CD4-positive, alpha-beta T cell treated with Interleukin-17A for 4 hours (primary cell): ENCODE measurements at regions not wholly inside any gene's neighbourhood (a gene's known extent, or its start where the extent isn't known, plus 50 kb on each side); places are given as distances from the start of the nearest gene placed in this dataset.
"Not testable (repeated sequence)": the region's sequence is repeated elsewhere in the genome, so short reads cannot be mapped to it uniquely, and the experiment has no call there.

Experiments
- DNase-seq: peaks from one replicate; pipeline ENCODE4 v3.0.0-alpha.2; 2020; ENCODE audit warnings: mixed read lengths

DNA sequence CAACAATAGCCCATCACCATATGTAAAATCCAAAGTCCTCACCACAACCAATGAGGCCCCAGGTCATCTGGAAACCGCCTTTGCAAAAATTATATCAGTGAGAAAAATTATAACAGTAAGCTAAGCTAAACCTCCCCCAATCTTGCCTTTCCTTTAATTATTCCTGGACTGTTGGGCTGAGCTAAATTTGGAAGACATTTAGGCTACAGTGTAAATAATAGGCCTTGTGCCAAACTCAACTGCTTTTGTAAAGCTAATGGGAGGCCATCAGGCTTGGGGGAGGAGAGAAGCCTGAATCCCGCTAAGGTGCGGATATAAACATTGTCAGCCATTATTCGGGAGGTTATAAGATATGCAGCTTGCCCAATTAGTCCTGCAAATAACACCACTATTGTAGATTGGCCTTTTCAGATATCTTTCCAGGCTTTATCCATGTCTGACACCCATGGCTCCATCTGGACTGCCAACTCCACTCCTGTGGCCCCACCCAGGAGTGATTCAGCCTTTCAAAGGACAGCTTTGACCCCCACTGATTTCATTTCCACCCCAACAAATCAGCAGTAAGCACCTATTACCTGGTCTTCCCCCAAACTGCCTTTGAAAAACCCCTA is 53.0 kb upstream of the CA12 start:
- no peak for DNase-seq

DNA sequence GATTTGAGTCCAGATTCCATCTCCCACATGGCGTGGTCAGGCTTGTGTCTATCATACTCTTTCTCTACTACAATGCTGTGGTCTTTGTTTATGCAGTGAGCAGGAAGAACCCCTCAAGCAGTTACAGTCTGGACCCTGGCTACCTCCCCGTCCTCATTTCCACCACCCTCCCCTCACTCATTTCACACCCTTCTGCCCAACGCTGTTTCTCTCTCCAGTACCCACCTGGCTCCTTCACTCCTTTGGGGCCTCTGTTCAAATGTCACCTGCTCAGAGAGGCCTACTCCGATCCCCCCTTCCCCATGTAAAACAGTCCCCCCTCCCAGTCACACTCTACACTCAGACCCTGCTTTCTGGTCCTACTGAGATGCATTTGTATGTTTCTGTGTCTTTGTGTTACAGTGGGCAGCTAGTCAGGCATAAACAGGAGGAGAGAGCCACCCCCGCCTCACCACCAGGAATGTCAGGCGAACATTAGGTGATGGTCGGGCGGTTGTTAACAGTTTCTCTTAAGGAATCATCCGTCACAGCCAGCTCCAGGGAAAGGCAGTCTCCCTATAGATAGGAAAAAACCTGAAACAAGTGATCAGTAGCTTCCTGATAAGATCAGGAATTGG is 53.7 kb upstream of the CA12 start:
- no peak for DNase-seq

DNA sequence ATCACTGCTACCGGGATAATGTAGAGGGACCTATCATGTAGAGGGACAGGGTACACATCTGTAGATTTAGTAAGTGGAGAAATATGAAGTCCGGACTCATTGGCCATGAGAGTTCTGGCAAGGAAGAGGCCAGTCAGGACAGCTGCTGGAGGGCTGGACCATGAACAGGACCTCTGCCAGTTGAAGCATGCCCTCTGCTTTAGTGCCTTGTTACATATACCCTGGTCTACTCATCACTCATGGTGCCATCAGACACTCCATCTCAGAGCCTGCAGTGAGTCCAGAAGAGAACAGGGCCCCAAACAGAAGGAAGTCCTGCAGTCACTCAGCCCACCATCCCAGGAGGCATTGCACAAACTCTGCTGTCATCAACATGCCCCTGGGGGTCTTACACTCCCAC is 54.7 kb upstream of the CA12 start:
- no peak for DNase-seq

DNA sequence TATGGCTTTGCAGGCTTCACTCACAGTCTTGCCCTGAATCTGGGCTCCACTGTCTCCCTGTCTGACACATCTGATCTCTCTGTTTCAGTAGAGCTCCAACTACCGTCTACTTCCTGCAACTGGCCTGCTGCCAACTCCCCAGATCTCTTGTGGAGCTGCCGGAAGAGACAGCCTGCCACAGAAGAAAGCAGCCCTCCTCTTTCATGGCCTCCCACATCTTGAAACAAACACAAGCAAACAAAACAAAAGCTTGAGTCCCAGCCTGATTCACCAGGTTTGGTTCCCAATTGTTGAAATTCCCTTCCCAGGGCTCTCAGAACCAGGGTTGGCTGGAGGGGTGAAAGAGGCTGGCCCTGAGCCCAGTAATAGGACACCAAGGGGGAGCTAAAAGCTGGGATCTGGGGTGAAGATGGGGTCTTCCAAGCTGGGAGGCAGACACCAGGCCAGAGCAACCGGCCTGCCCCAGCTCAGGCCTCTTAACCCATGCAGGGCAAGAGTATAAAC is 55.3 kb upstream of the CA12 start:
- DNase-seq: peak; percentile 91

DNA sequence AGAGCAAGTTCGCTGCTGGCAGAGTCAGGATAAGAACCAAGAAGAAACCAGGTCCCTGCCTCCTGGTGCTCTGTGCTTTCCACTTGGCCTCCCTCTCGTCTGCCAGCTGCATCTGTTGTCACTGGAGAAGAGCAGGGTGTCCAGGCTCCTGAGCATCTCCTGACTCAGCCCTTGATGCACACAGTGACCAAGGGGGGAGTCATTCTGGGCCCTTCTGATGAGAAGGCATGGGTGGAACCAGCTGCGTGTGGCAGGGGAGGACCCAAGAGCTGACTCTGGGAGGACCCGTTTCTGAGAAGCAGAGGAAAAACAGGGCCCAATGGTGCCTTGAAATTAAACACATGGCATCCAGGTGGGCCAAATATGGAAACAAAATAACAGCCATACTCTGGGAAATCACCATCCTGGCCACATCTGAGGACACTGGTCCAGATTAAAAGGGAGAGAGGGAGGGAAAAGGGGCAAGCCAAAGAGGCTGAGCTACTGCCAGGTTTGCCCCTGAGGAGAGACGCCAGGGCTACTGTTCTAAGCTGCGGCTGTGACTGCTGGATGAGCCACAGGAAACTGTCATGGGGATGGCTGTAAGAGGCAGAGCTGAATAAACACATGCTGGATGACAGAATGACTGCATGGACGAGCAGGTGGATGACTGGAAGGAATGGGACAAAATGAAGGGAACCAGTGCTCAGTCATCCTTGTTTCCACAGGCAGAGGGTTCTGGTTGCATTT is 58.1 kb upstream of the CA12 start:
- DNase-seq: peak; percentile 37

DNA sequence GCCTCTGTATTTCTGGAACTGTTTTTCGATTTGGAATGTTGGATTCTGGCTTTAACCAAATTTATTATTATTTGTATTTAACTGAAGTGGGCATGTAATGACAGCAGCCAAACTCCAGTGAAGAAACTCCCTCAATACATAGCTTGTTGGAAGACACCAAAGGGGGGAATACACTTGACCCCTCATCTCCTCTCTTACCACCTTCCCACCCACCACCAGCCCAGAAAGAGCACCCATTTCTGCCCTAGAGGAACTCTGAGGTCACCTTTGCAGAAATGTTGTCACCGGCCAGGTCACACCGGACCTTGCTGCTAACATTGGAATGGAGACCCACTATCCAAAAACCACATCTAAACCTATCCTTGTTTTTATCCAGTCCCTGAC is 58.6 kb upstream of the CA12 start:
- no peak for DNase-seq

DNA sequence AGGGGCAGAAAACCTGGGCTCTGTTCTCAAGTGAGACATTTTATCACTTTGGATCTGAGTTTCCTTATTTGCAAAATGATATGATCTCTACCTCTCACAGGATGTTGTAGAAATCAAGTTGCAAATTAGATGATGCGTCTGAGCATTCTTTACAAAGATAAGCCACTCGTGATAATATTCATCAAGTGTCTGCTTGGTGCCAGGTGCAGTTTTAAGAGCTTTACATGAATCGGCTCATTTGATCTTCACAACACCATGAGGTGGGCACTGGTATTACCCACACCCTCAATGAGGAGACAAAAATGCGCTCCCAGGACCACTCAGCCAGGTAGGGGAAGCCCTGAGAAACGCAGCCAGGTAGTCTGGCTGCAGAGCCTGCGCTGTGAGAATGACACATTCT is 59.1 kb upstream of the CA12 start:
- DNase-seq: no peak

DNA sequence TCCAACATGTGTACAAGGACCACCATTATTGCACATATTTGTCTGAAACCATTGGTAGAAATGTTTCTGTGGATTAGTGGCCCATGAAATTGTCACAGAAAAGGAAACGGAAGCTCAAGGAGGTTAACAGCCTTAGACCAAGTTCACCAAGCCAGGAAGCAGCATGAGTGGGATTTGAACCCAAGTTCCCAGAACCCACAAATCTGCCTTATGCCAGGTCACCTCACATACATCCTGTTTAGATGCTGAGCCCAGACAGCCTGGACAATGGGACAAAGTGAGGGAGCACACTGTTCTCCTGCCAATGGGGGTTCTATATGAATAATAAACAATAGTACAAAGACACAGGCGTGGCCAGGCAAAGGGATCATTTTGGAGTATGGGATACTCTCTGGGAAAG is 59.6 kb upstream of the CA12 start:
- DNase-seq: no peak

DNA sequence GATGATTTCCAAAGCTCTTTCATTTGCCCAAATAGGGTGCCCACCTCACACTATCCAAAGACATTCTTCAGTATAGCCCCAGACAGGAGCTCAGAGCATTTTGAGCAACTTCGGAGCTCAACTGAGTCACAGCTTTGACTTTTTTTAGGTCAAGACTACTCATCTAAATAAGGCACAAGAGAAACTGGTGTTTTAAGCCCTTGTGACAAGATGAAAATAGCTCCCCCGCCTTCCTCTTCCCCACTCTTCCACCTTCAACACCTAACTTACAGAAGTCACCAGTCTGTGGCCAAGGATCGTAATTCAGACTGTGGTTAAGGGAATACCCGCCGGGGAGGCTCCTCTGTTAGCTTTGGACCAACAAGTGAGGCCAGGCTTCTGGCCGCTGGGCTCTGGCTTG is 60.4 kb upstream of the CA12 start:
- DNase-seq: no peak

DNA sequence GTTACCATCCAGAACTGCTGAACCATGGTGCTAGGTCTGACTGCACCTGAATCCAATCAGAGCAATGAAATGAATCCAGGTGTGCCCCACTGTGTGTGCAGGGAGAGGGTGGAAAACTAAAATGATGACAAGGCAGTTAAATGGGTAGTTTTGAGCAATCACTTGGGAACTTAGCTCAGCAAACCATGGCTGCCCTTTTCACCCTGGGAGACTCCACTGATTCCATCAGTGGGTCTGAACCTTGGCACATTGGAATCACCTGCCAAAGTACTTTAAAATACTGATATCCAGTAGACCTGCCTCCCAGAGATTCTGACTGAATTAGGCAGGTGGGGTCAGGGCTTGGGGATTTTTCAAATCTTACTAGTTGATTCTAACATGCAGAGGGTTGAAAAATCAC is 59.8 kb upstream of the USP3 start:
- no peak for DNase-seq

DNA sequence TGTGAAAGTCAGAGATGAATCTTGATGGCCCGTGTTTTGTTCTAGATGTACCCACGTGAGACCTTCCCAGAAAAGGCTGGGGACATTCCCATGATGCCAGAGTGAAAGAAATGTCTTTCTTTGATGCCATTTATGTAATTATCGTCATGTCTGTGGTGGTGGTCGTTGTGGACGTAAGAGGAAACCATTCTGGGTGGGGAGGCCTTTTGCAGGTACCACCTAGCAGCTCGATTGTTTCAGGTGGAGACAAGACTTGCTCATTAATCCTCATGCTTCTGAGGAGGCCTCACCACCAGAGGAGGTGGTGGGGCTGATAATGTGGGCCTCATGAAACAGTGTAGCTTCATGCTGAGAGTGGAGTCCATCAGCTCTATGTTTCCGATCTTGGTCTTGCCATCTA is 58.1 kb upstream of the USP3 start:
- no peak for DNase-seq

DNA sequence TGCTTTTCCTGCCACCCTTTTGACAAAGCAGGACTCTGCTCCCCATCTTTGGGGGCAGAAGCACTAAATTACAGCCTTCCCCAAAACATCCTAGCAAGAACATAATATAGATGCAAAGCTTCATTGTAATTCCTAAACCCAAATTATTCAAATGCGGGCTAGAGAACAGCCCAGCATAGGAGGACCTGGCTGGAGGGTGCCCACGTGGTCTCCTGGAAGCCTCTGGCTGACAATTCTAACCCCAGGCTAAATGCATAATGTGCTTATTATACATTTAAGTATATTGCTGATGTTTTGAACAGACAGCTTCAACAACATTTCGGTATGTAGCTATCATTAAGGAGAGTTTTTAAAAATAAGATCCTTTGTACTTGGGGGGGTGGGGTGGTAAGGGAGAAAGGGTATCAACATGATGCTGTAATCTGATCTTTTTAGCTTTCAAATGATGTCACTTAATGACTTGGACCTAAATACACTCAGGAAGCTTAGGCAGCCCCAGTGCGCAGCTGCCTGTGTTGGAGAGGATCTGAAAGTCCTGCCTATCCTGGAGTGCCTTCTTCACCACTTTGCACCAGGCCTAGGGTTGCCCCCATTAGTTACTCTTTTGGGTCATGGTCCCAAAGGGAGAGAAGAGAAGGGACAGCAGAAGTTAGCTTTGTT is 57.2 kb upstream of the USP3 start:
- no peak for DNase-seq

DNA sequence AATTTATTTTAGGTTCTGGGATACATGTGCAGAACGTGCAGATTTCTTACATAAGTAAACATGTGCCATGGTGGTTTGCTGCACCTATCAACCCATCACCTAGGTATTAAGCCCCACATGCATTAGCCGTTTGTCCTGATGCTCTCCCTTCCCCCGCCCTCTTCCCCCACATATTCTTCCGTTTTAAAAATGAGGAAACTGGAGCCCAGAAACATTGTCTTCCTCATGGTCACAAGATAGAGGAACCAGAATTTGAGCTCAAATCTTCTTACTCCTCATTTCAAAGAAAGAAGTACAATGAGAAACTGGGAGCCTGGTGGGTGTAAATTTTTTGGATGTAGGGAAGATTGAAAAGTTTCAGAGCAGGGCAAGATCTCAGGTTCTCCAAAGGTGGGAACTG is 56.1 kb upstream of the USP3 start:
- DNase-seq: no peak

DNA sequence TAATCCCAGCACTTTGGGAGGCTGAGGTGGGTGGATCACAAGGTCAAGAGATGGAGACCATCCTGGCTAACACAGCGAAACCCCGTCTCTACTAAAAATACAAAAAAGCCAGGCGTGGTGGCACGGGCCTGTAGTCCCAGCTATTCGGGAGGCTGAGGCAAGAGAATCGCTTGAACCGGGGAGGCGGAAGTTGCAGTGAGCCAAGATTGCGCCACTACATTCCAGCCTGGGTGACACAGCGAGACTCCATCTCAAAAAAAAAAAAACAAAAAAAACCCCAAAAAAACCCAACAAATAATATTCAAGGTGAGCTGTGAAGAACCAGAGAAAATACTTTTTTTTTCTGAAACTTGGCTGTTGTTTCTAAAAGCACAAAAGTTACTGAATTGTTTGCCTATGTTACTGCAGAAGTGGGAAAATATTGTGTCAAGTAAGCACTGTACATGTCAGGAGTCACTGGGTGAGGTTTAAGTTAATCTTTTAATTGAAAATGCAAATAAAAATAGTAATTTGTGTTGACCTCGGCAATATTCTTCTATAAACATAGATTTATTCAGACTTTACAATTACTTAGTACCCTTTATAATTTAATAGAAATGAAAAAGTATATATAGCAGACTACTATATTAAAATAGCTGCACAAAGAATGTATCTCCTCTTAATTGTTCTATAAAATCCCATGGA is 55.4 kb upstream of the USP3 start:
- not testable (repeated sequence) for DNase-seq

DNA sequence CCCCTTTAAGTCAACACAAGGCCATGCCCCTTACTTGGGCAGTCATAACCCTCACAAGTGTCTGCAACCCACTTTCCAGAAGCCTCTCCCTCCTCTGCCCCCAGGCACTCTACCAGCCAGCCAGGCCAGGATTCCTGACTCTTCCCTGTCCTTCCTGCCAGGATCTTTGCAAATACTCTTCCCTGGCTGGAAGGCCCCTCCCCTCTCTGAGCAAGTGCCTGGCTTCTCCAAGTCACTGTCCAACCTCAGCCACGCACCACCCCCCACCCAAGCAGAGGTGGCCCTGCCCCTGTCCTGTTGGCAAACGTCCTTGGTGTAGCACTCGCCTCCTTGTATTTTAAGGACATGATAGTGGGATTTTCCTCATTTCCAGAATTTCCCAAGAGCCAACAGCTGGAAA is 54.7 kb upstream of the USP3 start:
- no peak for DNase-seq

DNA sequence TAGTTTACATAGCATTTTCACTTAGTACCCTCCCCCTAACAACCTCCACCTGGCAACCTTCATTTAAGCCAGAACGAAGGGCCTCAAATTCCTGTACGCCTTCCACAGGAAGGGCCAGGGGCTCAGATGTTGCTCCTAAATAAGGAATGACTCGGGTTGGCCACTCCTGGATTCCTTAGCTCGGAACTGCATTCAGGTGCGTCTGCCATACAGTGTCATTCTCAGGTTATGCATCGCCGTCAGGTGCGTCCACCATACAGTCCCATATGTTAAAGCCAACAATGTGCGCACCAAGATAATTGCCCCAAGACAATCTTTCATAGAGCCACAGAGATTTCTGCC is 53.5 kb upstream of the USP3 start:
- no peak for DNase-seq

DNA sequence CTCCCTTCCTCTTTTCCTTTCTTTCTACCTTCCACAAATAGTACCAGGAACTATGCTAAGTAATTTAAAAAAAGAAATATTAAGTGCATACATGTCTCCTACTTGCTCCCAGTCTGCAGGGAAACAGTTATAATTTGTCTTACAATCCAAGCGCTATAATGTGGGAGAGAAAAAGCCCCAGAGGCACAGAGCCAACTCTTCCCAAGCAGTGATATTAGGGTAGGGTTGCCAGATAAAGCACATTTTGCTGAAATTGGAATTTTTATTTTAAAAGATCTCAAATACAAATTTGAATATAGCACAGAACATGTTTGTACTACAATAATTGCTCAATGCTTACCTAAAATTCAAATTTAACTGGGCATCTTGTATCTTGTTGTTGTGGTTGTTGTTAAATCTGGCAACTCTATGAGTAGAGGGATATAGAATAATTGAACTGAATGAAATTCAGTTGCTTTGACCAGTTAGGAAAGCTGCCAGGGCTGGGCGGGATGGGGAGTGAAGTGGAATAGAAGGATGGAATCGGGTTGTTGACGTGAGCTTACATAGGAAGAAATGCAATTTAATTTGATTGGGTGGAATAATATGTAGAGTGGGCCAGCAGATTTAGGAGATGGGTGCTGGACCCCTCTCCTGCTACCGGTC is 52.6 kb upstream of the USP3 start:
- DNase-seq: no peak

DNA sequence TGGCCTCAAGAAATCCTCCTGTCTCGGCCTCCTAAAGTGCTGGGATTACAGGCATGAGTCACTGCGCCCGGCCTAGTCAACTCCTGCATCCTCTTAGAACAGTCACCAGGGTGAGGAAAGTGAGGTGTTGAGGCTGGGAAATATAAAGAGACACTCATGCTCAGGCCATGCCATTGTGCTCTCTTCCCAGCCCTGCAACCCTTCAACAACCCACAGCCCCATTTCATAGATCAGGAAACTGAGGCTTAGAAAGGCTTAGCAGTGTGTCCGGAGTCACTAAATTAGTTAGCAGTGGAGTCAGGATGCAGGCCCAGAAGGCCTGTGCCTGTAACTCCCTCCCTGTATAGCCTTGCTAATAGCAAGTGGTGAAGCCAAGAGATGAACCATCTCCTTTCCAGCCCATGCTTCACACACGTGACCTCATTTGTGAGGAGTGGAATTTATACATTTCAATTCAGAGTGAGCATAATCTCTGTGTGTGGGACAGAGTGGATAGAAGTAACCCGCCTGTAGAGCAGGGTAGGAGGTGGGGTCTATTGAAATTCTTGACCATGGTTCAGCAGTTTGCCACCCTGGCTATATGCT is 51.7 kb upstream of the USP3 start:
- no peak for DNase-seq

DNA sequence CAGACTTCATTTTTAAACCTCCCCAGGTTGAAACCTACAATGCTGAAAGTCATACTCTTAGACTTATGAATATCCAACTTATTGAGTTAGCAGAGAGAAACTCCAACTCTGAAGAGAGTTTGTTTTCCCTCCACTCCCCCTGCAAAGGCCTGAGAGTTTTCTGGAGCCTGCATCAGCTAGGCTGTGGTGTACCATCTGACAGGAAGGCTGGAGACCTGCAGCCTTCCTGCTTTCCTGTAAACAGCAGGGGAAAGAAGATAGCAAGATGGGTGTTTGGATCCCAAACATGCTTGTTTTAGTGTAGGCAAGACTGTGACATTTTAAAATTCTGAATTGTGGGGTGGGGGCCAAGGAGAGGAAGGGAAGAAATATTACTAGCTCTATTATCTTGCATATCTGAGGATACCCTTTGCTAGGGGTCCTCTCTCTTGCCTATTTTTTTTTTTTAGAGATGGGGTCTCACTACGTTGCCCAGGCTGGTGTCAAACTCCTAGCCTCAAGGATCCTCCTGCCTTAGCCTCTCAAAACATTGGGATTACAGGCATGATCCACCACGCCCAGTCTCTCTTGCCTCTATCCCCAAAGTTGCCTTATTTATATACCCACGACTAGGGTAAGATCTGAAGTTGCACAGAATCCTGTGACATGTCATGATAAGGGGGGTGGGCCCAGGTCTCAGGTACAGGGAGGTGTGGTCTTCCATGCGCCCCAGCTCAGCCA is 51.0 kb upstream of the USP3 start:
- DNase-seq: no peak

DNA sequence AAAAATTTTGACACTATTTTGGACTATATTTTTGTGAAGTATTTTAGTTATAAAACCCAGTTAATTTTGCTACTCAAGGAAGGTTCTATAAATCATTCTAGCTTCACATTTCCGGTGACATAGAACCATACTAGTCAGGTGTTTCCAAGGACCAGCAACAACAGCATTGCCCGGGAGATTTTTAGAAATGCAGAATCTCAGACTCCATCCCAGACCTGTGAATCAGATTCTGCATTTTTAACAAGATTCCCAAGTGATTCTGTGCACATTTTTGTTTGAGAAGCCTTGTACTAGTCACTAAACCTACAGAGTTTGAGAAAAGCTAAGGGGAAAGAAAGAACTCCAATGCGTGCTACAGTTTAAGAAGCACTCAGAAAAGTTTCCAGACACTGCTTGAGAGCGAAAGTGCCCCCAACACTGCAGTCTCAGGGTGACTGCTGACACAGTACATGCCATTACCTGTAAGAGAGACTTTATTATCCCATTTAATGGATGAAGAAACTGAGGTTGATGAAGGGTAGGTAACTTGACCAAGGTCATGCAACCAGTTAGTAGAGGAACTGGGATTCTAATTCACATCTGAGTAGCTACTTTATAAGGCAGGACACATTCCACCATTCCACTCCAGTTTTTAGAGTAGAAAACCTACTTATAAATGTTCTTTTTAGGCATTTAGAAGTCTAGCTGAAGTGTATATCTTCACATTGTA is 49.7 kb upstream of the USP3 start:
- DNase-seq: no peak
